Esophagus muscularis mucosa (tissue), 4 donors: ENCODE measurements at regions not wholly inside any gene's neighbourhood (a gene's known extent, or its start where the extent isn't known, plus 50 kb on each side); places are given as distances from the start of the nearest gene placed in this dataset.
"Not testable (repeated sequence)": the region's sequence is repeated elsewhere in the genome, so short reads cannot be mapped to it uniquely, and the experiment has no call there.

Experiments
- DNase-seq: peaks from one replicate; pipeline ENCODE4 v3.0.0-alpha.2; 2017; ENCODE audit errors: extremely low spot score
- H3K27ac ChIP-seq, 4 donors: fragments of 200-600 bp; sonication (generic); replicated peaks in 1 of 4; 1 replicate in 3 of 4; 2 replicates in 1 of 4; pipeline ENCODE4 v1.5.1; 2016 to 2019; ENCODE audit warnings: mild to moderate bottlenecking in 1 of 4
- H3K27me3 ChIP-seq, 4 donors: fragments of 200-600 bp; sonication (generic); one replicate each; pipeline versions ENCODE4 v1.5.1 to v1.6.0; 2016 to 2019
- H3K36me3 ChIP-seq, 4 donors: fragments of 200-600 bp; sonication (generic); one replicate each; pipeline ENCODE4 v1.5.1; 2016 to 2019
- H3K4me1 ChIP-seq, 4 donors: fragments of 200-600 bp; sonication (generic); one replicate each; pipeline ENCODE4 v1.5.1; 2016 to 2019
- H3K4me3 ChIP-seq, 4 donors: fragments of 200-600 bp; sonication (generic); 1 replicate in 2 of 4; 2 replicates in 2 of 4; pipeline ENCODE4 v1.5.1; 2016 to 2019; ENCODE audit warnings: mild to moderate bottlenecking in 4 of 4, moderate library complexity in 1 of 4
- H3K9me3 ChIP-seq, 4 donors: fragments of 200-600 bp; sonication (generic); 1 replicate in 3 of 4; 2 replicates in 1 of 4; pipeline ENCODE4 v1.5.1; 2016 to 2019
- EP300 ChIP-seq: sonication (generic); formaldehyde crosslinking; IDR thresholded peaks from one replicate; pipeline ENCODE4 v1.6.1; 2017; ENCODE audit warnings: antibody characterized with exemption
- POLR2A ChIP-seq: fragments of 450-650 bp; IDR thresholded peaks from one replicate; pipeline ENCODE4 v1.6.1; 2017; ENCODE audit warnings: antibody characterized with exemption, moderate library complexity, mild to moderate bottlenecking, low read depth
- POLR2AphosphoS5 ChIP-seq, 2 donors: sonication (generic); formaldehyde crosslinking; IDR thresholded peaks; one replicate each; pipeline ENCODE4 v1.6.1; 2017; ENCODE audit warnings: antibody characterized with exemption in 2 of 2
- WGBS: methylation state at CpG from one replicate; pipeline ENCODE4 v1.1.5; 2018; 5-methylcytosine and 5-hydroxymethylcytosine counted together
- intact Hi-C: fragments of 100-400 bp; cut with DNase I; formaldehyde crosslinking; loops from one replicate; pipeline ENCODE4 v1.15.1; 2023
- TF ChIP-seq, protein P1 (sequence below), 3 experiments: fragments of 200-600 bp in 2 of 3; fragments of 450-650 bp in 1 of 3; sonication (generic) in 2 of 3; IDR thresholded peaks; one replicate each; pipeline ENCODE4 v1.5.1; 2017 to 2019; ENCODE audit warnings: antibody characterized with exemption in 3 of 3, mild to moderate bottlenecking in 2 of 3, moderate library complexity in 1 of 3

DNA sequence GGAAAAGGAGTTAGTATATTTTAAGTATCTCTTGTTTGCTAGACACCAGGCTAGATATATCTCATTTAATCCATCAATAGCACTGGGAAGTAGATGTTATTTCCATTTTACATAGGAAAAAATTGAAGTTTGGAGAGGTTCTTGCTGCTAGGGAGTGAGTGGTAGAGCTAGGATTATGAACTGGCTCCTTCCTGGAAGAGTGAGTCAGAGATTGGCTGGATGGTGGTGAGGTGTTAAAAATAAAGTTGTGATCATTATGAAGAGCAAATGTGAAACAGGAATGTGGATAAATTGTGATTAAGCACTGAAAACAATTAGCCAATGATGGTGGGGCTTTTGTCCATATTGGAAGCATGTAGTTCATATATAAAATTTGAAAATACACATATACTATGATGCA lies 234.2 kb downstream of the WNT5A start:
- TF ChIP-seq POLR2AphosphoS5 (IDR thresholded peaks at IDR 0.05) (no peak), EP300 (no peak), POLR2A (no peak)
- TF ChIP-seq, protein P1, sequence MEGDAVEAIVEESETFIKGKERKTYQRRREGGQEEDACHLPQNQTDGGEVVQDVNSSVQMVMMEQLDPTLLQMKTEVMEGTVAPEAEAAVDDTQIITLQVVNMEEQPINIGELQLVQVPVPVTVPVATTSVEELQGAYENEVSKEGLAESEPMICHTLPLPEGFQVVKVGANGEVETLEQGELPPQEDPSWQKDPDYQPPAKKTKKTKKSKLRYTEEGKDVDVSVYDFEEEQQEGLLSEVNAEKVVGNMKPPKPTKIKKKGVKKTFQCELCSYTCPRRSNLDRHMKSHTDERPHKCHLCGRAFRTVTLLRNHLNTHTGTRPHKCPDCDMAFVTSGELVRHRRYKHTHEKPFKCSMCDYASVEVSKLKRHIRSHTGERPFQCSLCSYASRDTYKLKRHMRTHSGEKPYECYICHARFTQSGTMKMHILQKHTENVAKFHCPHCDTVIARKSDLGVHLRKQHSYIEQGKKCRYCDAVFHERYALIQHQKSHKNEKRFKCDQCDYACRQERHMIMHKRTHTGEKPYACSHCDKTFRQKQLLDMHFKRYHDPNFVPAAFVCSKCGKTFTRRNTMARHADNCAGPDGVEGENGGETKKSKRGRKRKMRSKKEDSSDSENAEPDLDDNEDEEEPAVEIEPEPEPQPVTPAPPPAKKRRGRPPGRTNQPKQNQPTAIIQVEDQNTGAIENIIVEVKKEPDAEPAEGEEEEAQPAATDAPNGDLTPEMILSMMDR (IDR thresholded peaks at IDR 0.05): no peak
- intact Hi-C loops: no loop called here
- no peak for DNase-seq
- Histone ChIP-seq H3K27me3 (no peaks in the 10 kb centered on the region), H3K27ac (no peak overlapping the region), H3K4me3 (no peak overlapping the region), H3K36me3 (no peaks in the 10 kb centered on the region), H3K4me1 (no peaks in the 10 kb centered on the region), H3K9me3 (no peaks in the 10 kb centered on the region)

DNA sequence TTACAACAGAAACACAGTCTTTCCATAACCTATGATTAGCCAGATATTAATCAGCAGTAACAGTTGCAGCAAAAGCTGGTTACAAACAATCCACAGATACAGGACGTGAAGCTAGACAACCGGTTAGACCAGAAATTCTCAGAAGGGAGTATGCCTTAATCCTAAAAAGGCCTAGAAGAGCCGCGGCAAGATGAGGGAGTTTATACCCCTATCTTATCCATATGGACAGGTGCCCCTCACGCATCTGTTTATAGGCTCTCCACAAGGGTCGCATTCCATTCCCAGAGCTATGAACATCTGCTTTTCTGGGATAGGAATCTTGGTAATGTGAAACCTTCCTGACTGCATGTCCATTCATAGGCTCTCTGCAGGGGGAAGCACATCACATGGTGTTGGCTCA lies 237.9 kb downstream of the WNT5A start:
- DNase-seq: peak; percentile 14
- H3K27me3 ChIP-seq, intact Hi-C loops, H3K4me3 ChIP-seq, H3K36me3 ChIP-seq, H3K9me3 ChIP-seq, H3K4me1 ChIP-seq, H3K27ac ChIP-seq: not testable (repeated sequence)
- over 99% methylated on average over 6 of the region's 6 CpGs for WGBS

DNA sequence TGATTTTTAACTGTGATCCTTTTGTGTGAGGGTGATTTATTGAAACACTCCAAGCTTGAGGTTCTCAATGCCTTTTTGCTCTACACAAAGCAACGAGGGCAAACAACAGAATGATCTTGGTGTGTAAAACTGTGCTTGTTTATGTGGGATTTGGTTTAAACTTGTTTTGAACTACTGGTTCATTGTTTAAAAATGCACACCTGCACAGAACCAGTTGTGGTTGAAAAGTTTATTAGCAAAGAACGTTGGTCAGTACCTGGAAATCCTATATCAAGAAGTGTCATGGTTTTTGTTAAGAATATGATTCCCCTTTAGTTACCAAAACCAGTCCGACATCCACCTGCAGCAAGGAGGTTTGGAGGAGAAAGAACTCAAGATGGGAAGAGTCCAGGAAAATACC lies 239.4 kb downstream of the WNT5A start:
- WGBS: 50% methylated on average over 3 of the region's 3 CpGs
- Histone ChIP-seq H3K9me3 (no peaks in the 10 kb centered on the region), H3K4me3 (no peak overlapping the region), H3K27me3 (no peaks in the 10 kb centered on the region), H3K27ac (no peak overlapping the region), H3K36me3 (no peaks in the 10 kb centered on the region), H3K4me1 (no peaks in the 10 kb centered on the region)
- DNase-seq: no peak
- TF ChIP-seq POLR2A (no peak), POLR2AphosphoS5 (IDR thresholded peaks at IDR 0.05) (no peak), EP300 (no peak)
- TF ChIP-seq, protein P1 (IDR thresholded peaks at IDR 0.05): no peak
- intact Hi-C loops: no loop called here

DNA sequence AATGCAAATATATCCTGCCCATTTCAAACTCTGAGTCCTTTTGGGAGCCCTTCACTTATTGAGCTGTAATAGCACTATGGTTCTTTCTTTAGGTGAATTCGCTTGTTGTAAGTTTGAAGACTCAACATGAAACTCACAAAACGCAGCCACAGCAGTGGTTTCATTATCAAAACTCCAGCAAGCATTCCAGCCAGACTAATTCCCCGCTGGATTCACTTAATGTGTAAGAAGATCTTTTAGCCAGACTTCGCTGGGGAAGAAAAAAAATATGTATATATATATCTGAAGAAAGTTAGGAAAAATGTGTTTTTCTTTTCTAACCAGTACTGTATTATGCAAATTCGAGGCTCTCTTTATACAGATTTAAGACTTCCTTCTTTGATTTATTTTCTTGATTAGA lies 241.1 kb downstream of the WNT5A start:
- intact Hi-C loops: no loop called here
- Histone ChIP-seq H3K27me3 (no peaks in the 10 kb centered on the region), H3K36me3 (no peaks in the 10 kb centered on the region), H3K9me3 (no peaks in the 10 kb centered on the region), H3K4me3 (peak overlapping the region in 2 of 4 donors; percentile 12 to 20), H3K27ac (no peak overlapping the region), H3K4me1 (no peaks in the 10 kb centered on the region)
- TF ChIP-seq POLR2AphosphoS5 (IDR thresholded peaks at IDR 0.05) (no peak), EP300 (no peak), POLR2A (no peak)
- TF ChIP-seq, protein P1 (IDR thresholded peaks at IDR 0.05): no peak
- 68% methylated on average over 5 of the region's 5 CpGs for WGBS
- no peak for DNase-seq

DNA sequence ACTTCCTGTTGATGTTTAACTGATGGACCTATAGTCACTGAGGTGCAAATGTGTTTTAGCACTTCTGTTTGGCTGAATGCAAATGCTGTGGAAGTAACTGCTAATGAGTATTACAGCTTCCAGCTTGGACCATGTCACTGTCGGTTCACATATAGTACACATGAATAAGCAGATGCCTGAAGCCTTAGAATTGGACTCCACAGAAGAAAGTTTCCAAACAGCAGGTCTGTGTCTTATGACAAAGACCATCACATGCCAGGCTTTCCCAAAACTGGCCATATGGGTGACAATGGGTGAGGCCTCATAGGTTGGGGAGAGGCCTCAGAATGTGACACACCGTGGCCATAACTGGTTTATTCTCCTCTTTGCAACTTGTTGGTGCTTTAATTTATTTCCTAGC lies 241.8 kb downstream of the WNT5A start:
- Histone ChIP-seq H3K9me3 (no peaks in the 10 kb centered on the region), H3K4me3 (no peak overlapping the region), H3K27ac (no peak overlapping the region), H3K36me3 (no peaks in the 10 kb centered on the region), H3K4me1 (no peaks in the 10 kb centered on the region), H3K27me3 (no peaks in the 10 kb centered on the region)
- TF ChIP-seq POLR2AphosphoS5 (IDR thresholded peaks at IDR 0.05): no peak
- TF ChIP-seq POLR2A: no peak
- TF ChIP-seq EP300: no peak
- TF ChIP-seq, protein P1 (IDR thresholded peaks at IDR 0.05): no peak
- peak; percentile 55 for DNase-seq
- intact Hi-C loops: no loop called here
- 73% methylated on average over 2 of the region's 2 CpGs for WGBS
